C4-2B (cell line): ENCODE measurements at regions not wholly inside any gene's neighbourhood (a gene's known extent, or its start where the extent isn't known, plus 50 kb on each side); places are given as distances from the start of the nearest gene placed in this dataset.

ENCODE experiments used
- CTCF ChIP-seq: fragments of 450-650 bp; conservative IDR thresholded peaks from 2 replicates; pipeline ENCODE4 v1.5.1; 2017; ENCODE audit warnings: mild to moderate bottlenecking
- ZFX ChIP-seq: fragments of 450-650 bp; IDR thresholded peaks from 2 replicates; pipeline ENCODE4 v1.6.1; 2017

- no peak for TF ChIP-seq CTCF
- no peak for TF ChIP-seq ZFX
These were observed 476.8 kb upstream of the ADGRB3 start for GRCh38 chr6:68158256-68158655.
